ENCODE measurements at regions not wholly inside any gene's neighbourhood (a gene's known extent, or its start where the extent isn't known, plus 50 kb on each side); places are given as distances from the start of the nearest gene placed in this dataset.

DNA sequence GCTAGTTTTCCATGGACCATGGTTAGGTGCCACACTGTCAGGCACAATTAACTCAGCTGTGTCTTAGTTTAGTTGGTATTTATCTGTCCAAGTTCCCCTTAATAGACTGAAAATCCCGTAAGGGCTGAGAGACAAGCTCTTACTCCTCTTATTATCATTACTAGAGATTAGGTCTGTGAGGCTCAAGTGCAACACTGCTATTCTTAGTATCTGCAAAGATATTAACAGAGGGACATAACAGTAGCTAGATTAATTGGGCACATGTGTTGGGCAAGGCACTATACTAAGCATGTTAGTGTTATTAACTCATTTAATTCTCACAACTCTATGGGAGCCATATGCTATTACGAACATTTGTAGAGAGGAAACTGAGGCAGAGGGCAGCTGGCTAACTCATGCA lies 137.3 kb downstream of the VEGFA start:
- no peaks in the 10 kb centered on the region for H3K4me1 Mint-ChIP-seq
- no peak for ATAC-seq (replicated peaks)
- H3K9me3 Mint-ChIP-seq = no peaks in the 10 kb centered on the region
- no peaks in the 10 kb centered on the region for H3K36me3 Mint-ChIP-seq (ENCODE audit: low read depth)
- no peak overlapping the region for H3K27ac Mint-ChIP-seq
- no peak overlapping the region for H3K4me3 Mint-ChIP-seq
- H3K27me3 Mint-ChIP-seq = peaks cover 4% of the 10 kb centered on the region

DNA sequence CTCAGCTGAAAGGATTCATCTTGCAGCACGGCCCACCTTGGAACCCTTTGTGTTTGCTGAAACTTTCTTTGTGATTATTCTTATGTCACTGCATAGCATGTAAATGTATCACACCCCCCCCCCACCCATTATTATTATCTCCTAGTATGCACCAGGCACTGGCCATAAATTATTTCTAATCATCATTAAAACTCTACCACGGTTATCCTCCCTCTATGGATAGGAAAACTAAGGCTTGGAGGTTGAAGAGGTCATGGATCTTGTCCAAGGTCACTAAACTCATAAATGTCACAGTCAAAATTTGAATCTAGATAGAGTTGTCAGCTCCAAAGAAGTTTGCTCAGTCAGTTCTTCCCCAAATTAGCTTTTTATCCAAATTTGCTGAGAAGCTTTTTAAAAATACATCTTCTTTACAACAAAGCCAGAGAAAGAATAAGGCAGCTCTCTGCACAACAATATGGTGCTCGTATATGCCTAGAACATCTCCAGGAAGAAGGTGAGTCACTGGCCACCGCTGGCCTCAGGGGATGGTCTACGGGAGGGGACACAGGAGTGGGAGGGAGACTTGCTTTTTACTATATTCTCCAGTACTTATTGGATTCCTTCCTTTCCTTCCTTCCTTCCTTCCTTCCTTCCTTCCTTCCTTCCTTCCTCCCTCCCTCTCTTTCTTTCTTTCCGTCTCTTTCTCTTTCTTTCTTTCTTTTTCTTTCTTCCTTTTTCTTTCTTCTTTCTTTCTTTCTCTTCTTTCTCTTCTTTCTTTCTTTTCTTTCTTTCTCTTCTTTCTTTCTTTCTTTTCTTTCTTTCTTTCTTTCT lies 134.5 kb downstream of the VEGFA start:
- no peak for ATAC-seq (replicated peaks)
- Mint-ChIP-seq H3K4me1 (no peaks in the 10 kb centered on the region), H3K4me3 (no peak overlapping the region), H3K27me3 (peaks cover 4% of the 10 kb centered on the region), H3K27ac (no peak overlapping the region), H3K36me3 (ENCODE audit: low read depth) (no peaks in the 10 kb centered on the region), H3K9me3 (no peaks in the 10 kb centered on the region)

DNA sequence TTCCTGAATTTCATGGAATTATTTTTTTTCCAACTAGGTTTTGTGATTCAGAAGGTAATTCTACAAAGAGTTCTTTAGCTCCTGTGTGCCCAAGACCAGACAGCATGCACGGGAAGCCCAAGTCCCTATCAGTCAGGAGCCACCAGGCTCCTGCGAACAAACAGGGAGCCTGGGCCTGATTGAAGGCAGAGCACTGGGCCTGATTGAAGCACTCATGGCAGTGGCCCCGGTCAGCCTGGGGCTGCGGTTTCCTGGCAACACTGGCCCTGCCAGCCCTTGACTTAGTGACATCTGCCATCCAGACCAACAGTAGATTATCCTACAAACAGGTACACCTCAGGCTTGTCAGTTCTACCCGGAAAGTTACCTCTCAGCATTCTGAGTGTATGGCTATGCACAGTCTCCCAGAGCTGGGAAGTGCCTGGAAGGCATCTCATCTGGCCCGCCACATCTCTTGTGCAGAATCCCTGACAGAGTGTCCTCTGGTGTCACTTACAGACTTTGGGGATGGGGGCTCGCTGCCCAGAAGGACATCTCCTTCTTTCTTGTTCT lies 133.8 kb downstream of the VEGFA start:
- Mint-ChIP-seq H3K4me1 (no peaks in the 10 kb centered on the region), H3K4me3 (no peak overlapping the region), H3K36me3 (ENCODE audit: low read depth) (no peaks in the 10 kb centered on the region), H3K27ac (no peak overlapping the region), H3K9me3 (no peaks in the 10 kb centered on the region), H3K27me3 (peaks cover 4% of the 10 kb centered on the region)
- ATAC-seq (replicated peaks) = no peak

DNA sequence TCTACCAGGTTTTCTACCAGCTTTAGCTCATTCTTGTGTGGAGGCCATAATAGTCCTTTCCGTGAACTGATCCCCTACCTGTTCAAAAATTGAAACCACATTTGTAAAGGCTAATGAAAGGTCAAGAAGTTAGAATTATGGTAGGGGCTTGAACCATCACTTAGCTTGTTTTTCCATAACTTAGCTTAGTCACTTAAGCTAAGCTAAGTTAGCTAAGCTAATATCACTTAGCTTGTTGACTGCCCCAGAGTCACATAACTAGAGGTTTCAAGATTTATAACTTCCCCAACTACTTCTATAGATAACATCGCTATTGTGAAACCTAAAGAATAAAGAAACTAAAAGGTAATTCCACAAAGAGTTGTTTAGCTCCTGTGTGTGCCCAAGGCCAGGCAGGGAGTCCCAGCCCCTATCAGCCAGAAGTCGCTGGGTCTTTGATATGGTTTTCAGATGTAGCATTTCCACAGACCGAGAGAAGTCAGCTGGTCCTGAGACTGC lies 131.8 kb downstream of the VEGFA start:
- H3K4me3 Mint-ChIP-seq = no peak overlapping the region
- no peak for ATAC-seq (replicated peaks)

DNA sequence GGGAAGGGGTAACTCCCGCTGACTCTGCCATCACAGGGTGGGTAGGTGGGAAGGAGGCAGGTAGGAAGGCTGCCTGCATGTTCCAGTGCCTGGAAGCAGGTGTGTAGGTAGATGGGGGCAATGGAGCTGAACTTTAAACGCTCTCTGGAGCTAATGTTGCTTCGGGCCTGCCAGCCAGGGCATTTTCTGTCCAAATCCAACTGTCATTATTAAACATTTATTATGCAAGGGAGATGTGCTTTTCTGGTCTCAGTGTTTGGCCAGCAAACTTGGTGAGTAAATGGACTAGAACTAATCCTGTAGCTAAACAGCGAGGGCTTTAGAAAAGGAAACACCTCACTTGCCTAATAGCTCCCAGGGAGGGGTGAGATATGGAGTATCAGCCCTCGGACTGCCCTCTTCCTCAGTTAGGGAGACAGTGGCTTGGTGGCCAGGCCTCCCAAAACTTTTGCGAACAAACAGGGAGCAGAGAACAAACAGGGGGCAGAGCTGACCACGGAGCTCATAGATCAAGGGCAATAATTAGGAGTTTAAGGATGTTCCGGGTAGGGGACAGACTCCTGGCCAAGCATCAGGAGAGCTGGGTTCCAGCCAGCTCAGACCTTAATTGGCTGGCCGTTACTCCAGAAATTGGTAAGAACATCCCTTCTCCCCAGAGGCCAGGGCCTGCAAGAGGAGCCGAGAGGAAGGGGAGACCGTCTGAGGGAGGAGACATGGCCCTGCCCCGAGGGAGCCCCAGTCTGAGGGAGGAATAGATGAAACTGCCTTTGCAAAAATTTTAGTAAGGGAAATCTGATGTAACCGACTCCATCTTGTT lies 131.1 kb downstream of the VEGFA start:
- H3K27ac Mint-ChIP-seq = no peak overlapping the region
- H3K36me3 Mint-ChIP-seq (ENCODE audit: low read depth) = no peaks in the 10 kb centered on the region
- ATAC-seq (replicated peaks) = no peak
- H3K9me3 Mint-ChIP-seq = no peaks in the 10 kb centered on the region
- no peaks in the 10 kb centered on the region for H3K4me1 Mint-ChIP-seq
- H3K4me3 Mint-ChIP-seq = no peak overlapping the region
- peaks cover 2% of the 10 kb centered on the region for H3K27me3 Mint-ChIP-seq

More for the DNA sequence above, 131.8 kb downstream of the VEGFA start:
- Mint-ChIP-seq H3K9me3 (no peaks in the 10 kb centered on the region), H3K27ac (no peak overlapping the region), H3K36me3 (ENCODE audit: low read depth) (no peaks in the 10 kb centered on the region), H3K4me1 (no peaks in the 10 kb centered on the region), H3K27me3 (no peaks in the 10 kb centered on the region)

DNA sequence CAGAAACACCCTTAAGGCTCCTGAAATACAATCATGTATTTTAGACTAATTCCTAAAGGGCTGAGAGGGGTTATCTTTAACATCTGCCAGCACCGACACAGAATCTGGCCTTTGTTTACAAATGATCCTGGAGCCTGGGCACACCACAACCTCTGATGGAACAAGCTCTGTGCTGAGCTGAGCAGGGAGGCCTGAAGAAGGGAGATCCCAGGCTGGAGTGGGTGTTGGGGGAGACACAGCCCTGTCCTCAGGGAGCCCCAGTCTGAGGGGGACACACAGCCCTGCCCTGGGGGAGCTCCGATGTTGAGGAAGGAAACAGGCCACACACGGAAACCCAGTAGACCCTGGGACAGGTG lies 130.5 kb downstream of the VEGFA start:
- Mint-ChIP-seq H3K36me3 (ENCODE audit: low read depth) (no peaks in the 10 kb centered on the region), H3K9me3 (no peaks in the 10 kb centered on the region), H3K27me3 (peaks cover 7% of the 10 kb centered on the region), H3K4me3 (no peak overlapping the region), H3K27ac (no peak overlapping the region), H3K4me1 (no peaks in the 10 kb centered on the region)
- ATAC-seq (replicated peaks) = no peak

DNA sequence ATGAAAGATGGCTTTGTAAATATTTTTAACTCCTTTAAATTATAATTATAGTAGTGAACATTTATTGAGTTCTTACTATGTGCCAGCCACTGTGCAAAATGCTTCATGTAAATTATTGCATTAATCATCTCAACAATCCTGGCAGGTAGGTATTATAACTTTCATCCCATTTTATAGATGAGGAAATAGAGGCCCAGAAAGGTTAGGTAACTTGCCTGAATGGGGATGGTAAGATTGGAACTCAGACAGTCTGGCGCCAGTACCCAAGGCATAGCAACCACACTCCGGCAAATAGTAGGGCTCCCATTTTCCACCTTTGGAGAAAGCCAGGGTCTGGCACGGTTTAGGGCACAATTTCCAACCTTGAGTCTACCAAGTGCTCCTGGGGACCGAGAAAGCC lies 129.8 kb downstream of the VEGFA start:
- Mint-ChIP-seq H3K4me1 (no peaks in the 10 kb centered on the region), H3K36me3 (ENCODE audit: low read depth) (no peaks in the 10 kb centered on the region), H3K4me3 (no peak overlapping the region), H3K9me3 (no peaks in the 10 kb centered on the region), H3K27ac (no peak overlapping the region), H3K27me3 (peaks cover 7% of the 10 kb centered on the region)
- ATAC-seq (replicated peaks) = no peak

DNA sequence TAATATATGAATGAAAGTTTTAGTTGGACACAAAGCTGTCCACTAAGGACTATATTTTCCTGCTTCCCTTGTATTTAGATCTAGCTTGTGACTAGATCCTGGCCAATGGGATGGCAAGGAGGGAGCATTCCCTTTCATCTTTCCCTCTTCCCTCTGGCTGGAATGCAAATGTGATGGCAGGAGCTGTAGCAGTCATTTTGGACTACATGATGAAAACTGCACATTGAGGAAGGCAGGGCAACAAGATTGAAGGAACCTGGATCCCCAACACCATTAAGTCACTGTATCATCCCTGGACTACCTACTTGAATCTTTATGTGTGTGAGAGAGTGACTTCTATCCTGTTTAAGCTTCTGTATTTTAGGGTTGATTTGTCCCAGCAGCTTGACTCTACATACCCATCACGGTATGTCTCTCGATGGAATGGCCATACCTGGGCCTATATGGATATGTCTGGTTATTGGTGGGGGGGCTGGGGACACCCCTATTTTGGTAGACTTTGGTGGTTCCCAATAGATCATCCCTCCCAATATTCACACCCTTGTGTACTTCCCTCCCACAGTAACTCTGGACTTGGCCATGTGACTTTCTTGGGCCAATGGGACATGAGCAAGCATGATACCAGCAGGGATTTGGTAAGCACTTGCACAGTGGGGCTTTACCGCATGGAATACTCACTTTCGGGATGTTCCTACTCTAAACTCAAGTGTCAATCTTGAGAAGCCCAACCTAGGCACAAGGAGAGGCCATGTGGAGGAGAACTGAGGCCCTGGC lies 128.5 kb downstream of the VEGFA start:
- no peaks in the 10 kb centered on the region for H3K36me3 Mint-ChIP-seq (ENCODE audit: low read depth)
- no peaks in the 10 kb centered on the region for H3K9me3 Mint-ChIP-seq
- no peak overlapping the region for H3K4me3 Mint-ChIP-seq
- no peak overlapping the region for H3K27ac Mint-ChIP-seq
- peaks cover 7% of the 10 kb centered on the region for H3K27me3 Mint-ChIP-seq
- no peaks in the 10 kb centered on the region for H3K4me1 Mint-ChIP-seq
- no peak for ATAC-seq (replicated peaks)

DNA sequence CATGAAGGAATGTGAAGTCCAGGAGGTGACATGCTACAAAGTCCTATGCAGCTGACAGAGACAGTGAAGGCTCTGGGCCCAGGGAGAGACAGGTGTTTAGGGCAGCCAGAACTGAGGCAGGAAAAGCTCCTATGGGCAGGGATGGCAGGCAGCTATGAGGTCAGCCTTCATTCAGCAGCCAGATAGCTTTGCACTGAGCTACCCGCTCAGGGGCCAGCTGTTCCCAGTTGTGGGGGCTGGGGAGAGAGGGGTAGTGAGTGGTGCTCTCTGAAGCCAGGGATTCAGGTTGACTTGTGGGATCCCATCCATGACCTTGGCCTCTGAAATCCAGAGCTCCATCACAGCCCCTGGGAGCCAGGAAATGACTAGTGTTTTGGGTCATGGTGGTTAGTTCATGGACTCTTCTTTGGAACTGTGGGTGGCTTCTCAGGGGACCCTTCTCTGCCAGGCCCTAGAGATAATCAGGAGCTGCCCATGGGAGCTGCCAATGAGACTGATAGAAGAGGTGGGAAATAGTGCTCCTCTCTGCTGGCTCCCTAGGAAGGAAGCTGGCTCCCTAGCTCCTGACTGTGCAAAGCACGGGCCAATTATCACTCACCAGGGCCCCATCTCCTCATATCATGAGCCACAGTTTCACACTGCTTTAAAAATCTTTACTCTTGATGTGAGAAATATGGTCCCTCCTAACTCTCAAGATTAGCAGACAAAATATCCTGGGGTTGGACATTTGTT lies 127.7 kb downstream of the VEGFA start:
- ATAC-seq (replicated peaks) = no peak
- Mint-ChIP-seq H3K27ac (no peak overlapping the region), H3K27me3 (peaks cover 7% of the 10 kb centered on the region), H3K4me1 (no peaks in the 10 kb centered on the region), H3K36me3 (ENCODE audit: low read depth) (no peaks in the 10 kb centered on the region), H3K9me3 (no peaks in the 10 kb centered on the region), H3K4me3 (no peak overlapping the region)

DNA sequence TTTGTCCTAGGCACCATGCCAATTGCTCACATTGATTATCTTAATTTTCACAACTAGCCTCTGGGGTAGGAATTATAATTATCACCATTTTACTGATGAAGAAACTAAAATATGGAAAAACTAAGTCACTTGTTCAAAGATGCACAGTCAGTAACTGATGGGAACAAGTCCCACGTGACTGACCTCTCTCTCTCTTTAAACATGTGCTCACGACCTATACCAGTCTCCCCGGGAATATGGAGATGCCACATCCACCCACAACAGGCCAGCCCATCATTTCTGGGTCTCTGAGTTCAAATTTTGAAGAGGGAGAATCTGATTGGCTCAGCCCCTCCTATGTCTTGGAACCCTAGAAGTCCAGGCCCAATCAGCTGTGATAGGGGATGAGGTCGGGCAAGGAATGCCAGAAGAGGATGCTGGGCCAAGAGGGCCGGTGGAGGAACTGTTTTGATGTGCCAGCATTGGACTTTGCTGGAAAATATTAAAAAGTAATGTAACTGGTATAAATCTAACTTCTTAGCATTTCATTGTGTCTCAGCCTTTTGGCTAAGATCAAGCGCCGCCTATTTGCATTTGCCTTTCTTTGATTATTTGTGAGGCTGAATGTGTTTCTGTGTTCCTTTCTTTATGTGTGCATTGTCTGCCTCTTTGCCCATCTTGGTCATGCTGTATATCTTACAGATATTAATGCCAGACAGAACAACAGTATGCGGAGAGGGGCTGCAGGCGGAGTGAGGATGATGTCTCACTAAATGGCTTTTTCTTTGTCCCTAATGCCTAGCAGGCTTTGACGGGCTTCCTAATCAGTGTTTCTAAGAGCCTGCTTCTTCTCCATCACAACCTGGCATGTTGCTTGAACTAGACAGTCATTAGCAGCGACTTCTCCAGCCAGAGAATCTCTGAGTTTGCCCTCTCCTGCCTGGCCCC lies 126.6 kb downstream of the VEGFA start:
- H3K9me3 Mint-ChIP-seq = no peaks in the 10 kb centered on the region
- no peak overlapping the region for H3K27ac Mint-ChIP-seq
- peaks cover 11% of the 10 kb centered on the region for H3K27me3 Mint-ChIP-seq
- no peak for ATAC-seq (replicated peaks)
- no peaks in the 10 kb centered on the region for H3K36me3 Mint-ChIP-seq (ENCODE audit: low read depth)
- H3K4me3 Mint-ChIP-seq = no peak overlapping the region
- H3K4me1 Mint-ChIP-seq = no peaks in the 10 kb centered on the region

DNA sequence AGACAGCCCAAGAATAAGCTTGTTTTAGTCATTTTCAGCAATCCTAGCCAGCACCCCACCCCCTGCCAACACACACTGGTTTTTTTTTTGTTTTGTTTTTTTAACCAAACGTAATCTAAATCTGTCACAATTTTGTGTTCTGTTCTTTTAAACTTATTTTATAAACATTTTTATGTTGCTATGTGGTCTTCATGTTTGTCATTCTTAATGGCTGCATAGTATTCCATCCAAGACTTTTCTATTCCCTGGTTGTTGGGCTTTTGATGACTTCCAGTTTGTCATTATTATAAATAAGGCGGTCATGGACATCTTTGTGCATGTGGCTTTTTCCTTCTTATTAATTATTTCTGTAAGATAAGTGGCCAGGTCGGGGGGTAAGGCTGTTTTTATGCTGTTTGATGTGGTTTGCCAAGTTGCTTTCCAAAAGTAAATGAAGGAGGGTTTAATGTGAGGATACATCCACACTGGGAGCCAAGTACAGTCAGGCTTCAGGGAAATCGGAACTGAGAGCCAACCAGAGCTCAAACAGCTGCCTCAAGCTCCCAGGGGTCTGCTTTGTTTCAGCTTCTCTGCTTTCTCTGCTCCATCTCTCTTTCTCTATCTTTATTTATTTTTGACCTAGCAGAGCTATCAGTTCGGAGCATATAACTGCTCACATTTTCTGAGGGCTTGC lies 125.8 kb downstream of the VEGFA start:
- Mint-ChIP-seq H3K4me1 (peaks cover 5% of the 10 kb centered on the region), H3K4me3 (no peak overlapping the region), H3K36me3 (ENCODE audit: low read depth) (no peaks in the 10 kb centered on the region), H3K9me3 (no peaks in the 10 kb centered on the region), H3K27me3 (peaks cover 17% of the 10 kb centered on the region), H3K27ac (no peak overlapping the region)
- ATAC-seq (replicated peaks) = no peak

DNA sequence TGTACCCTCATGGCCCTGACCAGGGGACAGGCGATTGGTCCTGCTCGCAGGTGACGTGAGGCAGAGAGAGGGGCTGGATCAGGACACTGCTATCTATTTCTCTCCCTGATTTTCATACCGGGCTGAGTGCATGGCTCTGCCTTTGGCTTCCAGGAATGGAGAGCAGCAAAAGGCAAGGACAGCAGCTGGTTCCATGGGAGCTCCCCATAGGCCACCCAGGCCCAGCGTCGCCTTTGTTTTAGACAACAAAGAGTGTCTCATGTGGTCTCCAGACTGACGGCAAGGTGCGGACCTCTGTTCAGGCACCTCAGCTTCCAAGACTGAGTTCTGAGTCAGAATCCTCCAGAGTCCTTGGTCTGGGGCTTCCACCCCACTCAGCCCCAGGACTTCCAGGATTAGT lies 123.1 kb downstream of the VEGFA start:
- no peak overlapping the region for H3K4me3 Mint-ChIP-seq
- no peak for ATAC-seq (replicated peaks)
- H3K27ac Mint-ChIP-seq = no peak overlapping the region
- H3K36me3 Mint-ChIP-seq (ENCODE audit: low read depth) = no peaks in the 10 kb centered on the region
- peaks cover 29% of the 10 kb centered on the region for H3K27me3 Mint-ChIP-seq
- peaks cover 5% of the 10 kb centered on the region for H3K4me1 Mint-ChIP-seq
- no peaks in the 10 kb centered on the region for H3K9me3 Mint-ChIP-seq
